LoVo (cell line): ENCODE measurements at regions not wholly inside any gene's neighbourhood (a gene's known extent, or its start where the extent isn't known, plus 50 kb on each side); places are given as distances from the start of the nearest gene placed in this dataset.
"Not testable (repeated sequence)": the region's sequence is repeated elsewhere in the genome, so short reads cannot be mapped to it uniquely, and the experiment has no call there.

Experiments used
- DNase-seq: peaks from one replicate; pipeline ENCODE4 v3.0.0-alpha.2; 2016; ENCODE audit warnings: low spot score

DNA sequence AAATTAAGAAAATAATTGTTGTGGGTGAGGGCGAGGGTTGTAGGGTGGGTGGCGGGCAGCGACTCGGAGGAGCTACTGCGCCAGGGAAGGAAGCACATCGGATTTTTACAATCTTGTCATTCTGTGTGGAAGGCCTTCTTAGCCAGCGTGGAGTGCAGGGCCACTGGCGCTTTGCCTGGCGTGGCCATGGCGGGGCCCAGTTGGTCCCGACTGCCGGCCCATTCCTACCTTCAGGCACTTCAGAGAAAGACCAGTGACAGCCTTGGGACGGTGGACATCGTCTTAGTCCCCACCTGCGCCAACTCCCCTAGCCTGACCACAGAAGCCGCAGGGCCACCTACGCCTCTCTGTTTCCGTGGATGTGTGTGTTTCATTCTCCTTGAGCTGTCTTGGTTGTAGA is 136.9 kb upstream of the NEGR1 start:
- DNase-seq: no peak

DNA sequence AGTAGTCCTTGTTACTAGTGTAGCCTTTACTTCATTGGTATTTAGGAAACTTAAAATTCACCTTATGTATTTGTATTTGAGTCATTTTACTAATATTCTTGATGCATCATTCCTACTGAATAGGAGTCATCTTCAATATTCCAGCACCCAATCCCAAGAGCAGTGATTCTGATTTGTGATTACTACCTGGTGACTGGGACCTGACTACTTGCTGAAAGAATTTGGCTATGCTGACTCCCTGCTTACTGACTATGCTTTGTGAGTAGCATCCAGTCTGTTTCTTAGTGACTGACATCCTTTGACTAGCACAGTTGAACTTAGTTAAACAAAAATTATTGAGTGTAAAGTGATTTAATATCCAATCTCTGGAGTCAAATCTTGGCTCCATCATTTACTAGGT is 129.9 kb upstream of the NEGR1 start:
- DNase-seq: no peak

DNA sequence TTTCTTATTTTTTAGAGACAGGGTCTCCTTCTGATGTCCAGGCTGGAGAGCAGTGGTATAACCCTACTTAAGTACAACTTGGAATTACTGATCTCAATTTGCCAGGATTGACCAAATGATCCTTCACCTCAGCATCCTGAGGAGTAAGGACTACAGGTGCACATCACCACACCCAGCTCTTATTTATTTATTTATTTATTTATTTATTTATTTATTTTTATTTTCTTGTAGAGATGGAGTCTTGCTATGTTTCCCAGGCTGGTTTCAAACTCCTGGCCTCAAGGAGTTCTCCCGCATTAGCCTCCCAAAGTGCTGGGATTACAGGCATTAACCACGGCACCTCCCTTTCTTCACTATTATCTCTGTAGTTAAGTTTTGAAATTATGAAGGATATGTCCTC is 117.5 kb upstream of the NEGR1 start:
- DNase-seq: no peak

DNA sequence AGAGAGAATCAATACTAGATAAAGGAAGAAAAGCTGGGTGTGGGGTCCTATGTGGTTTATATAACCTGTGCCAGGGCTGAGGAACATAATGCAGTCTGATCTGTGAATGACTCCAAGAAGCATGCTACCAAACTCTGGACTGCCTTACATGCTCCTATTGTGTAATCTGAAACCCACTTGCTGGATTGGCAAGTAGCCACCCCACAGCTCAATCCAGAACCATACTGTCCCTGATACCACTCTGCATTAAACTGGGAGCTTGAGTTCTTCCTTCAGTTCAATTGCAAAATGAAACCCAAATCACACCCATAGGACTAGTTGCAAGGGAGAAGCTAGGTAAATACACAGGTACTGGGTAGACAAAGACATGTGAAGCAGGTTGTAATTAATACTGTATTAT is 115.4 kb upstream of the NEGR1 start:
- no peak for DNase-seq

DNA sequence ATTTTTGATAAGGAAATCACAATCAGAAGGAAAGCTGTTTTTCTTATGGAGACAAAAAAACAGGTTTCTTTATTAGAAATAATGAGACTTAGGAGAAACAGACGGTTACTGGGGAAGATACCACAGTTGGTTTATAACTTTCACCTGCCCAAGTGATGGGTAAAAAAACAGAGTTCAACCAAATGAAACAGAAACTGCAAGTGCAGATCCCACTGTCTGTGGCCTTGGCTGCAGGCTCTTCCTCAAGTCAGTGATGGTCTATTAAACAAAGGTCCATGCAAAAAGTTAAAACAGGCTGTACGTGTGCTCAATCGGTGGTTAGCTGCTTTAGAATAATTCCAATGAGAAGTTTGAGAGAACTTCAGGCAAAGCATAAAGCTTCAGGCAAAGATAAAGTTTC is 112.1 kb upstream of the NEGR1 start:
- DNase-seq: no peak

DNA sequence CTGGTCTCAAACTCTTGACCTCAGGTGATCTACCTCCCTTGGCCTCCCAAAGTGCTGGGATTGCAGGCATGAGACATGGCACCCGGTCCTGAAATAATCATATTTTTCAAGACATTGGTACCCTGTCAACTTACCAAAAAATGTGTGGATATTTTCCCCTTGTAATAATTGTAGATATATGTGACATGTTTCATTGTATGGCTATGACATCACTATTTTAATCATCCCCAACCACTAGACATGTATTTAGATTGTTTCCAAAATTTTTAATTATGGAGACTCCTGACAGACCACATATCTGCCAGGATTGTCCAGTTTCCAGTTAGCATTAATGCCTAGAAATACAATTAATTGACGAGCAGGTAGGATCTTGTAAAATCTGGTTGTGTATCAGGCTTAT is 96.7 kb upstream of the NEGR1 start:
- no peak for DNase-seq

DNA sequence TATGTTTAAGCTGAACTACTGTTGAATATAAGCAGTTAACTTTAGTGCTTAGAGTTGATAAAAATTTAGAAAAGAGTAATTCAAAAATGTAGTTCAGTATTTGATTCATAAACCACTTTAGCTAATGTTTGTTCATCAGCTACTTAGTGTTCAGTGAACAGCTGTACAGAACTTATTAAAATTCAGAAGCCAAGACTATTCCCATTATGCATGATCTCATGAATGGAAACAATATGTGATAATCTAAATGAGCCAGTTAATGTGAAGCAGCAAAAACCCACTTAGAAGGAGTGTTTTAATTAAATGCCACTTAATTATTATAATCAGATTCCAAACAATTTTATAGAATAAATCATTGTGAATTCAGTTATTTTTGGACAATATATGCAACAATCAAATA is 92.9 kb upstream of the NEGR1 start:
- no peak for DNase-seq

DNA sequence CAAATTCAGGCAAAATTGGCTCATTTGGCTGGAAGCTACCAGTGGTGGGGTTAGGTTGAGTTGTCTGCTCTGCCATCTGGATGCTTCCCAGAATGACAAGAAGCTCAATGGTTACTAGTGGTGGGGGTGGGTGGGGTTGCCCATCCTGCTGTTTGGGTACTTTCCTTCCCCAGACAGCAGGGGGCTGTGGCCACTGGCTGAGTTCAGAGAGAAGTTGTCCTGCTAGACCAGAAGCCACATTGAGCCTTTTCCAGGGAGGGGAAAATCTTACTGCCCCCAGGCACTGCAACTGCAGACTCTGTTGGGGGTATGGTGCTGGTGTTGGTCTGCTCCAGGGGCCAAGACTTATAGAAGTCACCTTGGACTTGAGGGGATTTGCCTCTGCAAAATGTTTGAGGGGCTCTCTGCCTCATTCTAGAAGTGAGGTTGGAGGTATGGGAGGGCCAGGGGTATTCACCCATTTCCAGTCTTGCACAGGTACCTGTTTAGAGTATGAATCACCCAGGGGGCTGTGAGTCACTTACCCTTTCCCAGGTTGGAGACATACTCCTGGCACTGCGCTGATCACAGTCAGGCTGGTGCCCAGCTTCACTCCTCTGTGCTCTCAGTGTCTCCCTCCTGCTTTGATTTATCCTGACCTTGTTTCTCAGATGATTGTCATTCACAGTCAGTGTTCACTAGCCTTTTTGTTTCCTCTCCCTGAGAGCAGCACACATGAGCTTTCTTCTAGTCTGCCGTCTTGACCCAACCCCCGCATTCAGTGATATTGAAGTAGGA is 89.1 kb upstream of the NEGR1 start:
- no peak for DNase-seq

DNA sequence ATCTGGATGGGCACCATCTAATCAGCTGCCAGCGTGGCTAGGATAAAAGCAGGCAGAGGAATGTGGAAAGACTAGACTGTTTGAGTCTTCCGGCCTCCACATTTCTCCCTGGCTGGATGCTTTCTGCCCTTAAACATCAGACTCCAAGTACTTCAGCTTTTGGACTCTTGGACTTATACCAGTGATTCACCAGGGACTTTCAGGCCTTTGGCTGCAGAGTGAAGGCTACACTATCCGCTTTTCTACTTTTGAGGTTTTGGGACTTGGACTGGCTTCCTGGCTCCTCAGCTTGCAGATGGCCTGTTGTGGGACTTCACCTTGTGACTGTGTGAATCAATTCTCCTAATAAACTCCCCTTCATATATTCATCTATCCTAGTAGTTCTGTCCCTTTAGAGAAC is 88.5 kb upstream of the NEGR1 start:
- DNase-seq: not testable (repeated sequence)

DNA sequence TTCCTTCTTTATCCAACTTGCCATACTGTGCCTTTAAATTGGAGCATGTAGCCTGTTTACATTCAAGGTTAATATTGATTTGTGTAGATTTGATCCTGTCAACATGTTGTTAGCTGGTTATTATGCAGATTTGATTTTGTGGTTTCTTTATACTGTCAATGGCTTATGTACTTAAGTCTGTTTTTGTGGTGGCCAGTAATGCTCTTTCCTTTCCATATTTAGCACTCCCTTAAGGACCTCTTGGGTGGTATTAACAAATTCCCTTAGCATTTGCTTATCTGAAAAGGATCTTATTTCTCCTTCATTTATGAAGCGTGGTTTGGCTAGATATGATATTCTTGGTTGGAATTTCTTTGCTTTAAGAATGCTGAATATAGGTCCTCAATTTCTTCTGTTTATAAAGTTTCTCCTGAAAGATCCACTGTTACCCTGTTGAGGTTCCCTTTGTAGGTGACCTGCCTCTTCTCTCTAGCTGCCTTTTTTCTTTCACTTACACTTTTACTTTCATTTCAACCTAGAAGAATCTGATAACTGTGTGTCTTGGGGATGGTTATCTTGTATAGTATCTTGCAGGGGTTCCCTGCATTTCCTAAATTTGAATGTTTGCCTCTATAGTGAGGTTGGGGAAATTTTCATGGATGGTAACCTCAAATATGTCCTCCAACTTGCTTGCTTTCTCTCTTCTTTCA is 86.9 kb upstream of the NEGR1 start:
- no peak for DNase-seq

DNA sequence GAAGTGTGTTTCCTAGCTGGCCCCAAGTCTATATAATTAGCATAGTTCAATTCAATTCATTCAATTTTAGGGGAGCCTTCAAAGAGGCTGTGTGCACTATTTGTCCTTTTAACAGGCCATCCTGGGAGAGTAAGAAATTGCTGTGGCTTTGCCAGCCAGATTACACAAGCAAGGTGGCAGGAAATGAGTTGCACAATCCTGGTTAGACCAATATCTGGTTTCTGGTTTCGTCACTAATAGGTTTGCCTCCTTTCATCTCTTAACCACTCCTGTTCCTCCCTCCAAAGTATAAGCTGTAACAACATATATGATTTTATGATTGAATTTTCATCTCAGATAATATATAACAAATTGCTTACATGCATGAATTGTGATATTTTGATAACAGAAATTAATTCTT is 84.1 kb upstream of the NEGR1 start:
- DNase-seq: no peak

DNA sequence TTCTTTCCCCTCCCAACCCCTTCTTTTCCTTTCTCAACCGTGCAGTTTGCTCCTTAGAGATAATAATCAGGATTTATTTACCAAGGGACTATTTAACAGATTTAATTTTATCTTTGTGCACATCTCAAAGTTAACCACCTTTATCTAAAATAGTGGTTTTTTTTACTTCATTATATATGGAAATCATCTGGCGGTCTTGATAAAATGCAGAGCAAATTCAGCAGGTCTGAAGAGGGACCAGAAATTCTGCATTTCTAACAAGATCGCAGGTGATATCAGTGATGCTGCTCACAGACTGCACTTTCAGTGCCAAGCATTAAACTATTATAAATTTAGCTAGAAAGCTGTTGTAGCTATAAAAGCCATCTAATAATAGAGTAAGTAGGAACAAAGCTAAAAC is 83.4 kb upstream of the NEGR1 start:
- no peak for DNase-seq

DNA sequence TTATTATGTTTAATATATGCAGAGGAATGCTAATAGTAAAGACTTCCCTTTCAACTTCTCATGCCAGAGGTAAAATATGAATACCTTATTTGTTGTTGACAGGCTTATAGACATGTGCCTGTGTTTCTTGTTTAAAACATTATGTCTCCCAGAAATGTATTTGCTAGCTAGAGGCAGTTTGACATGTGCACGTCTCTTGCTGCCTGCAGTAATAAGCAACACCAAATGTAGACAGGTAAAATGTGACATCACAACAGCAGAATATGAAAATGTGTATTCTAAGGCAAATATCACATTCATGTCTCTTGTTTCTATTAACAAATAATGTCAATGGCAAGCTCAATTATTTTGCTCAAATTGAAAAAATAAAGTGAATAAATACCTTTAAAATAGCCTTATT is 80.2 kb upstream of the NEGR1 start:
- DNase-seq: no peak

DNA sequence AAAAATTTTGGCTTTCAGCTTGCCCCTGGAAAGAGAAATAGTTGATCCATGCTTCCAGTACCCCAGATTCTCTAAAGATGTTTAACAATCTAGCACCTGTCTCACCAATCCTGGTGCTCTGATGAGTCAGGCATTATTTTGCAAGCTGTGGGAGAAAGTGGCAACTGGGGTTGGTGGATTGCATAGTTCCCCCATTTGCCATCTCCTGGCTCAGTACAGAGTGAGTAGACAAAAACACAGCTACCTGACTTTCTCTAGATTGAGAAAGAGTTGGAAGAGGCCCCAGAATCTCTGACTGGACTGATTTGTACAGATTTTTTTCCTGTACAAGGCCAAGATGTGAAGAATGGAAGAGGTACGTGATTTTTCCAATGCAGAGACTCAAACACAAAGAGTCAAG is 75.1 kb upstream of the NEGR1 start:
- no peak for DNase-seq

DNA sequence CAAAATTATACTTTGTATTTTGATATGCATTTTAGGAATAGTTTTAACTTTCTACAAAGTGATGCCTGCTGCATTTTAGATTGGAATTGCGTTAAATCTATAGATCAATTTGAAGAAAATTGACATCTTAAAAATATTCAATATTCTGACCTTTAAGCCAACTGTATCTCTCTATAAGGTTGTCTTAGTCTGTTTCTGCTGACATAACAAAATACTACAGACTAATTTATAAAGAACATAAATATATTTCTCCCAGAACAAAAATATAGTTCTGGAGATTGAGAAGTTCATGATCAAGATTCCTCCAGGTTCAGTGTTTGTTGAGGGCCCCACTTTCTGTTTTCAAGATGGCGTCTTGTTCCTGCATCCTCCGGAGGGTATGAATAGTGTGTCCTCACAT is 73.6 kb upstream of the NEGR1 start:
- DNase-seq: no peak

DNA sequence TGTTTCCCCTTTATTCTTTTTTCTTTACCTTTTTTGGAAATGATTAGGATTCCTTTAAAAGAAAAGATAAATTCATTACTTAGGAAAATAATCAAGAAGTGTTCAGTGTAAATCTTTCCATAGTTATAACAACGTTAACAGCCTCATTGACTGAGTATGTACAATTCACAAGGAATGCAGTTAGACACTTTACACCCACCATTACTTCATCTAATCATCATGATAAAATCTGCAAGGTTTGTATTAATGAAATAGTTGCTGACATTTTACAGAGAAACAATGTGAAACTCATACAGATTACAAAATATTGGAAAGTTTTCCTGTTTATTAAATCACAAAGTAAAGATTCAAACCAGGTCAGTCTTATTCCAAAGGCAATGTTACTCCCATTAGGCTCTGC is 59.3 kb upstream of the NEGR1 start:
- no peak for DNase-seq

DNA sequence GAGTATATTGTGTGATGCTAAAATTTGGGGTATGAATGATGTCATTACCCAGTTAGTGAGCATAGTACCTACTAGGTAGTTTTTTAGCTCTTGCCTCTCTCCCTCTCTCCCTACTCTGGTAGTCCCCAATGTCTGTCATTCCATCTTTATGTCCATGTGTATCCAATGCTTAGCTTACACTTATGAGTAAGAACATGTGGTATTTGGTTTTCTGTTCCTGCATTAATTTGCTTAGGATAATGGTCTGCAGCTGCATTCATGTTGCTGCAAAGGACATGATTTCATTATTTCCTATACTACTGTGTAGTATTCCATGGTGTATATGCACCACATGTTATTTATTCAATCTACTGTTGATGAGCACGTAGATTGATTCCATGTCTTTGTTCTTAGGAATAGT is 54.4 kb upstream of the NEGR1 start:
- no peak for DNase-seq
